WERI-Rb-1 (cell line): ENCODE measurements at regions not wholly inside any gene's neighbourhood (a gene's known extent, or its start where the extent isn't known, plus 50 kb on each side); places are given as distances from the start of the nearest gene placed in this dataset.

Experiments used
- DNase-seq: peaks from one replicate; pipeline ENCODE4 v3.0.0-alpha.2; 2020
- H3K27ac ChIP-seq: fragments of 250-450 bp; sonication (Bioruptor Pico); 2 replicates; pipeline ENCODE4 v1.5.1; 2020; ENCODE audit warnings: mild to moderate bottlenecking, moderate library complexity
- H3K27me3 ChIP-seq: fragments of 250-450 bp; sonication (Bioruptor Pico); 2 replicates; pipeline ENCODE4 v1.5.1; 2021; ENCODE audit warnings: mild to moderate bottlenecking, low read depth, moderate library complexity; ENCODE audit not compliant: insufficient read depth, severe bottlenecking
- H3K36me3 ChIP-seq: fragments of 250-450 bp; sonication (Bioruptor Pico); 2 replicates; pipeline ENCODE4 v1.5.1; 2020; ENCODE audit warnings: mild to moderate bottlenecking, moderate library complexity
- H3K4me3 ChIP-seq: 2 replicates; pipeline ENCODE4 v1.5.1; 2011; ENCODE audit warnings: low read depth, mild to moderate bottlenecking, control low read depth, low read length
- H3K9me3 ChIP-seq: fragments of 250-450 bp; sonication (Bioruptor Pico); 2 replicates; pipeline ENCODE4 v1.5.1; 2021; ENCODE audit warnings: mild to moderate bottlenecking, moderate library complexity; ENCODE audit not compliant: severe bottlenecking
- TF ChIP-seq, protein P1 (sequence below): IDR thresholded peaks from 2 replicates; pipeline ENCODE4 v1.5.1; 2011; ENCODE audit warnings: low read depth, mild to moderate bottlenecking, control low read depth, inconsistent platforms, low read length

DNA sequence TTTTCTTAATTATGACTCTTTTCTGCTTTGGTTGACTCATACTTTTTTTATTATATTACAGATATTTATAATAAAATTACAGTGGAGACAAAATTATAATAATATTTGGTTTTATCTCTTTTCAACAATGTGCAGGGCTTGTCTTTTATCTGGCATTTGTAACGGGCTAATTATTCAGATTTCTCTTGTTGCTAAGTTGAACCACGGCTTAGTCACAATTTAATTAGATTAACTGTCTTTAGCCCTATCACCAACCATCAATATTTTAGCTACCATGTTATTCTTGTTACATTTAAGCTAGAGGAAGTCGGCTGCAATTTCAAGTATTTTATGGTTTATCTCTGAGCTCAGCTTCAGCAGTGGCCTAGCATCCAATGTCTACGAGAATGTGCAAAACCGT is 798.9 kb upstream of the CA10 start:
- Histone ChIP-seq H3K27ac (no peak overlapping the region), H3K4me3 (no peak overlapping the region), H3K27me3 (no peaks in the 10 kb centered on the region), H3K36me3 (no peaks in the 10 kb centered on the region), H3K9me3 (no peaks in the 10 kb centered on the region)
- TF ChIP-seq, protein P1, sequence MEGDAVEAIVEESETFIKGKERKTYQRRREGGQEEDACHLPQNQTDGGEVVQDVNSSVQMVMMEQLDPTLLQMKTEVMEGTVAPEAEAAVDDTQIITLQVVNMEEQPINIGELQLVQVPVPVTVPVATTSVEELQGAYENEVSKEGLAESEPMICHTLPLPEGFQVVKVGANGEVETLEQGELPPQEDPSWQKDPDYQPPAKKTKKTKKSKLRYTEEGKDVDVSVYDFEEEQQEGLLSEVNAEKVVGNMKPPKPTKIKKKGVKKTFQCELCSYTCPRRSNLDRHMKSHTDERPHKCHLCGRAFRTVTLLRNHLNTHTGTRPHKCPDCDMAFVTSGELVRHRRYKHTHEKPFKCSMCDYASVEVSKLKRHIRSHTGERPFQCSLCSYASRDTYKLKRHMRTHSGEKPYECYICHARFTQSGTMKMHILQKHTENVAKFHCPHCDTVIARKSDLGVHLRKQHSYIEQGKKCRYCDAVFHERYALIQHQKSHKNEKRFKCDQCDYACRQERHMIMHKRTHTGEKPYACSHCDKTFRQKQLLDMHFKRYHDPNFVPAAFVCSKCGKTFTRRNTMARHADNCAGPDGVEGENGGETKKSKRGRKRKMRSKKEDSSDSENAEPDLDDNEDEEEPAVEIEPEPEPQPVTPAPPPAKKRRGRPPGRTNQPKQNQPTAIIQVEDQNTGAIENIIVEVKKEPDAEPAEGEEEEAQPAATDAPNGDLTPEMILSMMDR: no peak
- no peak for DNase-seq

DNA sequence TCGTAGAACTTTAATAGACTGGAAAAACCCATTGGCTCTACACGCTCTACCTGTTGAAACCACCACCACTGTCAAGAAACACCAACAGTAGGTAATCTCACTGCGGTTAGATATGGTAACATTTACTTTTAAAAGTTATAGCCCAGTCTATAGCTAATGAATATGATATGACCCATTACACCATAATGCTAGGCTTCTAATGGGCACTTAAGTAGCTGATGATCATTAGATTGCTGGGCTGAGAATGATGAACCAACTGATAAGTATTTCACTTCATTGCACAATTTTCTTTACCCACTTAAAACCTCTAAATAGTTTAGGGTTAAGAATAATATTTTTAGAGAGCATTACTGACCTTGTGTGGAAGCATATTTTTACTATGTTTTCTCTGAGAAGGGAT is 788.9 kb upstream of the CA10 start:
- Histone ChIP-seq H3K27me3 (no peaks in the 10 kb centered on the region), H3K9me3 (no peaks in the 10 kb centered on the region)
- DNase-seq: no peak

DNA sequence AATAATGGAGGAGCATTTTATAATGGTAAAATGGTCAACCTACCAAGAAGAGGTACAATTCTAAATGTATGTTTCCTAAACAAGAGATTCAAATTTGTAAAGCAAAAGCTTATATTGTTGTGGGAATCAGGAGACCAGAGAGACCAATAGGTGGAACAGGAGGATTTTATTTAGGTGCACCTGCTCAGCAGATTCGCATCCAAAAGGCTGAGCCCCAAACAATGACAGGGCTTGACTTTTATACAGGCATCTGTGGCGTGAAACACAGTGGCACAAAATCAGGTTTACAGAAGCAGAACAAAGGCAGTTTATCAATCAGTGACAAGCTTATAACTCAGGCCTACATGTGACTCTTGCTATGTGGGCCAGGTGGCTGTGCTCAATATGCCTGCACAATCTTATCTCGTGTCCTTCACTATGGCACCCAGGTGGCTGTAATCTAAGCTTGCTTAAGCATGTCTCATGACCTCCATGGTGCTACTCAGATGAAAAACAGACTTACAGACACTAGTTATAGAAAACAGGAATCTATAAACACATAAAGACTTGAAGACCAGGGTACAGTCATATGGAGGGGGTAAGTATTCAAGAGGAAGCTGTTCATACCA is 780.2 kb upstream of the CA10 start:
- DNase-seq: no peak

More for the DNA sequence above, 788.9 kb upstream of the CA10 start:
- TF ChIP-seq, protein P1: no peak
- Histone ChIP-seq H3K4me3 (no peak overlapping the region), H3K27ac (no peak overlapping the region), H3K36me3 (no peaks in the 10 kb centered on the region)

DNA sequence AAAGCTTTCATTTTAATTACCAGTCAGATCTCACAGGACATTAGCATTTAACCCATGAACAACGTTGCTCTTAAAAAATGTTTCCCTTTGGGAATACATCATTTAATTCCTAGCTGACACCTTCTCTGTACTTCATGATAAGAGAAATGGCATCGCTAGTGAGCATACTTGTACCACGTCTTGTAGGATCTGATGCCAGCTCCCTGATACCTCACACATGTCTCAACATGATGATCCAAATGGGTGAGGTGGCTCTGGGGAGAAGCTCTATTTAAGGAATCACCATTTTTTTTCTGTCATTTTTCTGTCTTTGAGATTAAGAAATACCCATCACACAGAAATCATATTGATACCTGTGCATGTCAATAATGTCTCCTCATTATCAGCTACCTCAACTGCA is 772.1 kb upstream of the CA10 start:
- Histone ChIP-seq H3K27me3 (no peaks in the 10 kb centered on the region), H3K27ac (no peak overlapping the region), H3K36me3 (no peaks in the 10 kb centered on the region), H3K4me3 (no peak overlapping the region), H3K9me3 (no peaks in the 10 kb centered on the region)
- TF ChIP-seq, protein P1: no peak
- DNase-seq: no peak

More for the DNA sequence above, 780.2 kb upstream of the CA10 start:
- Histone ChIP-seq H3K36me3 (no peaks in the 10 kb centered on the region), H3K9me3 (peaks cover 11% of the 10 kb centered on the region), H3K27ac (no peak overlapping the region), H3K4me3 (no peak overlapping the region), H3K27me3 (no peaks in the 10 kb centered on the region)
- TF ChIP-seq, protein P1: no peak

DNA sequence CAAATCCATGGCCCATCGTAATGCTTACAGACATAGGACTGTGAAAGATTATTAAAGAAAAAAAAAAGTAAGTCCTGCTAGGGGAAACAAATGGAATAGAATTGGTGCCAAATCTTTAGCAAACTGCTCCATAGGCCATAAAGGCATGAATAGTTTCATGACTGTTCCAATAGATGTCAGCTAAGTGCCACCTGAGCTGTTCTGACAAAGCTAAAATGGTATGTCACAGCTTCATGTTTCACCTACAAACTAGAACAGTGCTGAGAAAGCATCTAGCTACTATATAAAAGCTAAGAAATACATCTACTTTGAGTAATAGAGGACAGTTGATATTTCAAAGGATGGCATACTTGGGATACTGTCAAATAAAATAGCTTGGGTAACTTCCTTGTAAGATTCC is 771.6 kb upstream of the CA10 start:
- Histone ChIP-seq H3K9me3 (no peaks in the 10 kb centered on the region), H3K36me3 (no peaks in the 10 kb centered on the region), H3K27ac (no peak overlapping the region), H3K4me3 (no peak overlapping the region), H3K27me3 (no peaks in the 10 kb centered on the region)
- DNase-seq: no peak
- TF ChIP-seq, protein P1: no peak

DNA sequence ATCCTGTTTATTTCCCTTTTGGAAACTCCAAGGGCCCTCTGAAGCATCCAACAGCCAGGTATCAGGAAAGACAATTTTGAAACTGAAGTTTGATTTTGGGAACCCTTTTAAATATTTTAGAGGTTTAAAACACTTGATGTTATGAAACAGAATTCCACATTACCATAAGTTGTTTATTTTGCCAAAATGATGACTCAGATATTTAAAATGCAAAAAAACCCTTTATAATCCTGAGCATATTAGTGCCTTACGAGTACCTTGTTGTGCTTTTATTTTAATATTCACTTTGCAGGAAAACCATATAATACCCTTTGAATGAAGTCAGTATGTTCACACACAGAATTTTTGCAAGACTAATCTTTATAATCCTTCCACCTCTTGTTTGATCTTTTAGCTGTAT is 765.1 kb upstream of the CA10 start:
- Histone ChIP-seq H3K4me3 (no peak overlapping the region), H3K36me3 (no peaks in the 10 kb centered on the region), H3K27me3 (no peaks in the 10 kb centered on the region), H3K9me3 (no peaks in the 10 kb centered on the region), H3K27ac (no peak overlapping the region)
- TF ChIP-seq, protein P1: no peak
- no peak for DNase-seq
